Fibroblast of lung (primary cell): ENCODE measurements at regions not wholly inside any gene's neighbourhood (a gene's known extent, or its start where the extent isn't known, plus 50 kb on each side); places are given as distances from the start of the nearest gene placed in this dataset.

Experiments used
- EZH2 ChIP-seq: IDR thresholded peaks from 2 replicates; pipeline ENCODE4 v1.5.1; 2012; ENCODE audit warnings: low read length, control low read depth, mild to moderate bottlenecking; ENCODE audit errors: missing control alignments
- TF ChIP-seq, protein P1 (sequence below), 2 donors: IDR thresholded peaks in 1 of 2; conservative IDR thresholded peaks in 1 of 2; 1 replicate in 1 of 2; 2 replicates in 1 of 2; pipeline ENCODE4 v1.5.1; 2011 to 2012; ENCODE audit warnings: low read length in 2 of 2, control low read depth in 1 of 2, inconsistent platforms in 1 of 2, low read depth in 1 of 2, mild to moderate bottlenecking in 1 of 2

- TF ChIP-seq, protein P1, sequence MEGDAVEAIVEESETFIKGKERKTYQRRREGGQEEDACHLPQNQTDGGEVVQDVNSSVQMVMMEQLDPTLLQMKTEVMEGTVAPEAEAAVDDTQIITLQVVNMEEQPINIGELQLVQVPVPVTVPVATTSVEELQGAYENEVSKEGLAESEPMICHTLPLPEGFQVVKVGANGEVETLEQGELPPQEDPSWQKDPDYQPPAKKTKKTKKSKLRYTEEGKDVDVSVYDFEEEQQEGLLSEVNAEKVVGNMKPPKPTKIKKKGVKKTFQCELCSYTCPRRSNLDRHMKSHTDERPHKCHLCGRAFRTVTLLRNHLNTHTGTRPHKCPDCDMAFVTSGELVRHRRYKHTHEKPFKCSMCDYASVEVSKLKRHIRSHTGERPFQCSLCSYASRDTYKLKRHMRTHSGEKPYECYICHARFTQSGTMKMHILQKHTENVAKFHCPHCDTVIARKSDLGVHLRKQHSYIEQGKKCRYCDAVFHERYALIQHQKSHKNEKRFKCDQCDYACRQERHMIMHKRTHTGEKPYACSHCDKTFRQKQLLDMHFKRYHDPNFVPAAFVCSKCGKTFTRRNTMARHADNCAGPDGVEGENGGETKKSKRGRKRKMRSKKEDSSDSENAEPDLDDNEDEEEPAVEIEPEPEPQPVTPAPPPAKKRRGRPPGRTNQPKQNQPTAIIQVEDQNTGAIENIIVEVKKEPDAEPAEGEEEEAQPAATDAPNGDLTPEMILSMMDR (conservative IDR thresholded peaks at IDR 0.05 in 1 of 2, IDR thresholded peaks at IDR 0.05 in 1 of 2; ENCODE audit: low read depth in 1 of 2, low read length in 2 of 2): no peak
- no peak for TF ChIP-seq EZH2
Measured at GRCh38 chr3:132154619-132155018, 119.8 kb upstream of the CPNE4 start.
